ENCODE measurements at regions not wholly inside any gene's neighbourhood (a gene's known extent, or its start where the extent isn't known, plus 50 kb on each side); places are given as distances from the start of the nearest gene placed in this dataset.

GRCh38 chr5:2569176-2569575 is 182.3 kb downstream of the IRX2 start:
- TF ChIP-seq CTCF (IDR thresholded peaks at IDR 0.05) (no peak), ZFX (IDR thresholded peaks at IDR 0.05; ENCODE audit: borderline replicate concordance) (no peak)
- H3K27ac ChIP-seq: no peak overlapping the region

GRCh38 chr5:2566284-2566683 is 185.2 kb downstream of the IRX2 start:
- TF ChIP-seq ZFX (IDR thresholded peaks at IDR 0.05; ENCODE audit: borderline replicate concordance): no peak
- no peak for TF ChIP-seq CTCF (IDR thresholded peaks at IDR 0.05)
- H3K27ac ChIP-seq: no peak overlapping the region

- H3K27ac ChIP-seq: no peak overlapping the region
- TF ChIP-seq ZFX (IDR thresholded peaks at IDR 0.05; ENCODE audit: borderline replicate concordance) (no peak), CTCF (IDR thresholded peaks at IDR 0.05) (no peak)
Measured at GRCh38 chr5:2565147-2565546, 186.3 kb downstream of the IRX2 start.

- no peak overlapping the region for H3K27ac ChIP-seq
- TF ChIP-seq CTCF (IDR thresholded peaks at IDR 0.05): 0 out of 2 replicates have a peak, but pooled peaks have one; percentile 6
- no peak for TF ChIP-seq ZFX (IDR thresholded peaks at IDR 0.05; ENCODE audit: borderline replicate concordance)
Measured at GRCh38 chr5:2563046-2563445, 188.4 kb downstream of the IRX2 start.

- no peak for TF ChIP-seq CTCF (IDR thresholded peaks at IDR 0.05)
- no peak for TF ChIP-seq ZFX (IDR thresholded peaks at IDR 0.05; ENCODE audit: borderline replicate concordance)
- no peak overlapping the region for H3K27ac ChIP-seq
Measured at GRCh38 chr5:2562036-2562435, 189.4 kb downstream of the IRX2 start.

- H3K27ac ChIP-seq: no peak overlapping the region
- TF ChIP-seq ZFX (IDR thresholded peaks at IDR 0.05; ENCODE audit: borderline replicate concordance) (no peak), CTCF (IDR thresholded peaks at IDR 0.05) (no peak)
Measured at GRCh38 chr5:2560435-2560834, 191.0 kb downstream of the IRX2 start.

GRCh38 chr5:2557435-2557834 is 194.0 kb downstream of the IRX2 start:
- TF ChIP-seq CTCF (IDR thresholded peaks at IDR 0.05) (no peak), ZFX (IDR thresholded peaks at IDR 0.05; ENCODE audit: borderline replicate concordance) (no peak)
- no peak overlapping the region for H3K27ac ChIP-seq
